GM23338 (cell line): ENCODE measurements at regions not wholly inside any gene's neighbourhood (a gene's known extent, or its start where the extent isn't known, plus 50 kb on each side); places are given as distances from the start of the nearest gene placed in this dataset.

Experiments
- ATAC-seq: fragments of 200-7000 bp; cut with Tn5 transposase; 3 replicates; pipeline ENCODE4 v1.9.1; 2020
- DNase-seq: peaks from one replicate; pipeline ENCODE4 v3.0.0-alpha.2; 2015; ENCODE audit warnings: low spot score
- H2AFZ ChIP-seq: fragments of 200-600 bp; sonication (generic); 2 replicates; pipeline ENCODE4 v1.8.0; 2016; ENCODE audit warnings: antibody characterized with exemption, mild to moderate bottlenecking, moderate library complexity
- H3F3A ChIP-seq: fragments of 200-600 bp; sonication (generic); replicated peaks from 2 replicates; pipeline ENCODE4 v1.8.0; 2017; ENCODE audit warnings: antibody characterized with exemption, mixed run types, low read depth
- H3K27ac ChIP-seq: fragments of 200-600 bp; sonication (generic); 2 replicates; pipeline ENCODE4 v1.6.1; 2016; ENCODE audit warnings: low read depth
- H3K27me3 ChIP-seq: fragments of 200-600 bp; sonication (generic); 2 replicates; pipeline ENCODE4 v1.8.0; 2016; ENCODE audit warnings: mild to moderate bottlenecking, mixed run types, moderate library complexity; ENCODE audit not compliant: insufficient read depth
- H3K36me3 ChIP-seq: fragments of 200-600 bp; sonication (generic); 2 replicates; pipeline ENCODE4 v1.8.0; 2016; ENCODE audit warnings: mild to moderate bottlenecking; ENCODE audit not compliant: insufficient read depth
- H3K4me1 ChIP-seq: fragments of 200-600 bp; sonication (generic); 2 replicates; pipeline ENCODE4 v1.8.0; 2016; ENCODE audit warnings: mild to moderate bottlenecking, moderate library complexity; ENCODE audit not compliant: insufficient read depth
- H3K4me2 ChIP-seq: fragments of 200-600 bp; sonication (generic); 2 replicates; pipeline ENCODE4 v1.7.1; 2017; ENCODE audit warnings: mixed run types
- H3K4me3 ChIP-seq: fragments of 200-600 bp; sonication (generic); 2 replicates; pipeline ENCODE4 v1.6.1; 2016; ENCODE audit warnings: mixed run types
- H3K79me2 ChIP-seq: fragments of 200-600 bp; sonication (generic); replicated peaks from 2 replicates; pipeline ENCODE4 v1.8.0; 2017; ENCODE audit warnings: mild to moderate bottlenecking; ENCODE audit not compliant: insufficient read depth
- H3K9me2 ChIP-seq: fragments of 200-600 bp; sonication (generic); 2 replicates; pipeline ENCODE4 v1.8.0; 2017; ENCODE audit not compliant: insufficient read depth
- H4K20me1 ChIP-seq: fragments of 200-600 bp; sonication (generic); replicated peaks from 2 replicates; pipeline ENCODE4 v1.8.0; 2017; ENCODE audit warnings: mild to moderate bottlenecking; ENCODE audit not compliant: insufficient read depth
- H3K27ac Mint-ChIP-seq: 2 replicates; pipeline ENCODE4 v1.8.0; 2020; ENCODE audit warnings: inconsistent platforms, mild to moderate bottlenecking, moderate library complexity, mixed read lengths
- H3K27me3 Mint-ChIP-seq: 3 replicates; pipeline ENCODE4 v1.8.0; 2022; ENCODE audit warnings: low read depth, mild to moderate bottlenecking, moderate library complexity, mixed read lengths, inconsistent platforms; ENCODE audit not compliant: insufficient read depth, poor library complexity
- H3K36me3 Mint-ChIP-seq: 3 replicates; pipeline ENCODE4 v1.8.0; 2021; ENCODE audit warnings: low read depth, mild to moderate bottlenecking, inconsistent platforms, moderate library complexity, mixed read lengths
- H3K4me1 Mint-ChIP-seq: 3 replicates; pipeline ENCODE4 v1.8.0; 2020; ENCODE audit warnings: mild to moderate bottlenecking, inconsistent platforms, mixed read lengths
- H3K4me3 Mint-ChIP-seq: 3 replicates; pipeline ENCODE4 v1.8.0; 2021; ENCODE audit warnings: moderate library complexity, mild to moderate bottlenecking, inconsistent platforms, mixed read lengths
- H3K9me3 Mint-ChIP-seq: 3 replicates; pipeline ENCODE4 v1.8.0; 2020; ENCODE audit warnings: moderate library complexity, mild to moderate bottlenecking, inconsistent platforms, mixed read lengths
- CREB1 ChIP-seq: fragments of 250-450 bp; sonication (Bioruptor Pico); IDR thresholded peaks from 2 replicates; pipeline ENCODE4 v1.5.0; 2020; ENCODE audit warnings: low read depth, mild to moderate bottlenecking, moderate library complexity
- JUNB ChIP-seq: IDR thresholded peaks from one replicate; pipeline ENCODE4 v1.6.1; 2016; ENCODE audit warnings: antibody characterized with exemption; ENCODE audit not compliant: unreplicated experiment
- NANOG ChIP-seq: IDR thresholded peaks from 2 replicates; pipeline ENCODE4 v1.6.1; 2016; ENCODE audit warnings: antibody characterized with exemption, borderline replicate concordance
- POLR2AphosphoS5 ChIP-seq: IDR thresholded peaks from 2 replicates; pipeline ENCODE4 v1.6.1; 2016; ENCODE audit warnings: antibody characterized with exemption, low read depth
- STAT1 ChIP-seq: IDR thresholded peaks from one replicate; pipeline ENCODE4 v1.6.1; 2016; ENCODE audit warnings: antibody characterized with exemption; ENCODE audit not compliant: unreplicated experiment
- ZNF114 ChIP-seq: fragments of 250-450 bp; sonication (Bioruptor Pico); IDR thresholded peaks from 2 replicates; pipeline ENCODE4 v1.5.0; 2020; ENCODE audit warnings: mild to moderate bottlenecking, moderate library complexity
- ZNF331 ChIP-seq: fragments of 250-450 bp; sonication (Bioruptor Pico); IDR thresholded peaks from 2 replicates; pipeline ENCODE4 v1.5.0; 2020; ENCODE audit warnings: low read depth, mild to moderate bottlenecking, moderate library complexity
- TF ChIP-seq, protein P1 (sequence below): fragments of 250-450 bp; sonication (Bioruptor Pico); IDR thresholded peaks from 2 replicates; pipeline ENCODE4 v1.5.0; 2020; ENCODE audit warnings: mild to moderate bottlenecking, moderate library complexity
- TF ChIP-seq, protein P2 (sequence below): IDR thresholded peaks from one replicate; pipeline ENCODE4 v1.6.1; 2018; ENCODE audit warnings: antibody characterized with exemption; ENCODE audit not compliant: unreplicated experiment
- TF ChIP-seq, protein P3 (sequence below), 2 experiments: fragments of 200-600 bp in 1 of 2; sonication (generic) in 1 of 2; conservative IDR thresholded peaks; 2 replicates each; pipeline versions ENCODE4 v1.5.1 to v1.6.1; 2016 to 2017; ENCODE audit warnings: antibody characterized with exemption in 2 of 2, low read depth in 2 of 2, mild to moderate bottlenecking in 2 of 2, moderate library complexity in 1 of 2

DNA sequence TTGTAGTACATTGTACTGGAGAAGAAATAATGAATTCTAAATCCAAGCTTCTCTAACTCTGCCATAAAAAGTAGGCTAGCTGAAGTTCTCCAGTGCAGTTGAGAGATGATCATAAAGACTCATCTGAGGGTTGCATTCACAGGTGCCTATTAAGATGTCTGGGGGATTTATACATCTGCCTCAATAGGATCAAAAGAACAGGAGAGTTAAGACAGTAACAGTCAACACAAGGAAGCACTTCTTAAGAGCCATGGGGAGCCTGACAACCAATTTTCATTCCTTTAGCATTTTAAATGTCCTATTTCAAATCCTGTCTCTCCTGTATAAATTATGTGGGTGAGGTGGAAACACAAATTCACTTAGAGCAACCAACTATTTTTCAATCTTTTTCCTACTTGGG is 432.4 kb upstream of the NWD2 start:
- no peaks in the 10 kb centered on the region for H4K20me1 ChIP-seq
- Mint-ChIP-seq H3K4me3 (peak overlapping the region; percentile 27; the same call in 1 of the 3 replicates), H3K4me1 (peaks cover 30% of the 10 kb centered on the region), H3K9me3 (peaks cover 6% of the 10 kb centered on the region; the same call in 2 of the 3 replicates), H3K27me3 (peaks cover 2% of the 10 kb centered on the region), H3K36me3 (peaks cover 9% of the 10 kb centered on the region; the same call in 2 of the 3 replicates), H3K27ac (no peak overlapping the region)
- no peaks in the 10 kb centered on the region for H3K9me2 ChIP-seq
- peaks cover 33% of the 10 kb centered on the region for H3K4me1 ChIP-seq
- H3K27ac ChIP-seq: no peak overlapping the region
- H3K36me3 ChIP-seq: no peaks in the 10 kb centered on the region
- TF ChIP-seq CREB1: no peak
- TF ChIP-seq JUNB: no peak
- peak; percentile 34; the same call in 1 of the 2 replicates for TF ChIP-seq NANOG
- TF ChIP-seq, protein P1, sequence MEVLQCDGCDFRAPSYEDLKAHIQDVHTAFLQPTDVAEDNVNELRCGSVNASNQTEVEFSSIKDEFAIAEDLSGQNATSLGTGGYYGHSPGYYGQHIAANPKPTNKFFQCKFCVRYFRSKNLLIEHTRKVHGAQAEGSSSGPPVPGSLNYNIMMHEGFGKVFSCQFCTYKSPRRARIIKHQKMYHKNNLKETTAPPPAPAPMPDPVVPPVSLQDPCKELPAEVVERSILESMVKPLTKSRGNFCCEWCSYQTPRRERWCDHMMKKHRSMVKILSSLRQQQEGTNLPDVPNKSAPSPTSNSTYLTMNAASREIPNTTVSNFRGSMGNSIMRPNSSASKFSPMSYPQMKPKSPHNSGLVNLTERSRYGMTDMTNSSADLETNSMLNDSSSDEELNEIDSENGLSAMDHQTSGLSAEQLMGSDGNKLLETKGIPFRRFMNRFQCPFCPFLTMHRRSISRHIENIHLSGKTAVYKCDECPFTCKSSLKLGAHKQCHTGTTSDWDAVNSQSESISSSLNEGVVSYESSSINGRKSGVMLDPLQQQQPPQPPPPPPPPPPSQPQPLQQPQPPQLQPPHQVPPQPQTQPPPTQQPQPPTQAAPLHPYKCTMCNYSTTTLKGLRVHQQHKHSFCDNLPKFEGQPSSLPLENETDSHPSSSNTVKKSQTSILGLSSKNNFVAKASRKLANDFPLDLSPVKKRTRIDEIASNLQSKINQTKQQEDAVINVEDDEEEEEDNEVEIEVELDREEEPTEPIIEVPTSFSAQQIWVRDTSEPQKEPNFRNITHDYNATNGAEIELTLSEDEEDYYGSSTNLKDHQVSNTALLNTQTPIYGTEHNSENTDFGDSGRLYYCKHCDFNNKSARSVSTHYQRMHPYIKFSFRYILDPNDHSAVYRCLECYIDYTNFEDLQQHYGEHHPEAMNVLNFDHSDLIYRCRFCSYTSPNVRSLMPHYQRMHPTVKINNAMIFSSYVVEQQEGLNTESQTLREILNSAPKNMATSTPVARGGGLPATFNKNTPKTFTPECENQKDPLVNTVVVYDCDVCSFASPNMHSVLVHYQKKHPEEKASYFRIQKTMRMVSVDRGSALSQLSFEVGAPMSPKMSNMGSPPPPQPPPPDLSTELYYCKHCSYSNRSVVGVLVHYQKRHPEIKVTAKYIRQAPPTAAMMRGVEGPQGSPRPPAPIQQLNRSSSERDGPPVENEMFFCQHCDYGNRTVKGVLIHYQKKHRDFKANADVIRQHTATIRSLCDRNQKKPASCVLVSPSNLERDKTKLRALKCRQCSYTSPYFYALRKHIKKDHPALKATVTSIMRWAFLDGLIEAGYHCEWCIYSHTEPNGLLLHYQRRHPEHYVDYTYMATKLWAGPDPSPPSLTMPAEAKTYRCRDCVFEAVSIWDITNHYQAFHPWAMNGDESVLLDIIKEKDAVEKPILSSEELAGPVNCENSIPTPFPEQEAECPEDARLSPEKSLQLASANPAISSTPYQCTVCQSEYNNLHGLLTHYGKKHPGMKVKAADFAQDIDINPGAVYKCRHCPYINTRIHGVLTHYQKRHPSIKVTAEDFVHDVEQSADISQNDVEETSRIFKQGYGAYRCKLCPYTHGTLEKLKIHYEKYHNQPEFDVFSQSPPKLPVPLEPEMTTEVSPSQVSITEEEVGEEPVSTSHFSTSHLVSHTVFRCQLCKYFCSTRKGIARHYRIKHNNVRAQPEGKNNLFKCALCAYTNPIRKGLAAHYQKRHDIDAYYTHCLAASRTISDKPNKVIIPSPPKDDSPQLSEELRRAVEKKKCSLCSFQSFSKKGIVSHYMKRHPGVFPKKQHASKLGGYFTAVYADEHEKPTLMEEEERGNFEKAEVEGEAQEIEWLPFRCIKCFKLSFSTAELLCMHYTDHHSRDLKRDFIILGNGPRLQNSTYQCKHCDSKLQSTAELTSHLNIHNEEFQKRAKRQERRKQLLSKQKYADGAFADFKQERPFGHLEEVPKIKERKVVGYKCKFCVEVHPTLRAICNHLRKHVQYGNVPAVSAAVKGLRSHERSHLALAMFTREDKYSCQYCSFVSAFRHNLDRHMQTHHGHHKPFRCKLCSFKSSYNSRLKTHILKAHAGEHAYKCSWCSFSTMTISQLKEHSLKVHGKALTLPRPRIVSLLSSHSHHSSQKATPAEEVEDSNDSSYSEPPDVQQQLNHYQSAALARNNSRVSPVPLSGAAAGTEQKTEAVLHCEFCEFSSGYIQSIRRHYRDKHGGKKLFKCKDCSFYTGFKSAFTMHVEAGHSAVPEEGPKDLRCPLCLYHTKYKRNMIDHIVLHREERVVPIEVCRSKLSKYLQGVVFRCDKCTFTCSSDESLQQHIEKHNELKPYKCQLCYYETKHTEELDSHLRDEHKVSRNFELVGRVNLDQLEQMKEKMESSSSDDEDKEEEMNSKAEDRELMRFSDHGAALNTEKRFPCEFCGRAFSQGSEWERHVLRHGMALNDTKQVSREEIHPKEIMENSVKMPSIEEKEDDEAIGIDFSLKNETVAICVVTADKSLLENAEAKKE (CRISPR knock-in tag): no peak
- TF ChIP-seq POLR2AphosphoS5: no peak
- no peak for TF ChIP-seq ZNF331 (CRISPR knock-in tag)
- peak overlapping the region; percentile 39 for H3K4me2 ChIP-seq
- H3F3A ChIP-seq: no peaks in the 10 kb centered on the region
- peak; percentile 53 for ATAC-seq
- DNase-seq: peak; percentile 16
- no peaks in the 10 kb centered on the region for H3K79me2 ChIP-seq
- H3K27me3 ChIP-seq: no peaks in the 10 kb centered on the region
- no peak overlapping the region for H3K4me3 ChIP-seq
- H2AFZ ChIP-seq: no peak overlapping the region

DNA sequence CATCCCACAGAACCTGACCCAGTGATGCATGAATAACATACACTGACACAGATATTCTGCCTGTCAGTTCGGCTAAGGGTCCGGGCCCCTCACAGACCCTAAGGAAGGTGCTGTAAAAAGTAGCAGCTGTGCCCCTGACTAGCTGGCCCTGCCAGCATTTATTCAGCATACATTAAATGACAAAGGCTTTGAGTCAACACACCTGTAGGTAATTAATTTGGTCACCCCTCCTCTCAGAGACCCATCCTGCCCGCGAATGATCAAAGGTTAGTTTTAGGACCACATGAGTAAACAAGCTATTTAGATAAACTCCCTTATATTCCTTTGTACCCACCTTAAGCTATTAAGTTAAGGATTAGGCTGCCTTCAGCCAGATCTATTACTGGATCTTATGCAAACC is 429.0 kb upstream of the NWD2 start:
- no peak overlapping the region for H3K4me3 ChIP-seq
- no peaks in the 10 kb centered on the region for H3K27me3 ChIP-seq
- no peak overlapping the region for H3K27ac Mint-ChIP-seq
- H3K36me3 ChIP-seq: no peaks in the 10 kb centered on the region
- peaks cover 9% of the 10 kb centered on the region; the same call in 2 of the 3 replicates for H3K36me3 Mint-ChIP-seq
- no peaks in the 10 kb centered on the region for H3F3A ChIP-seq
- no peaks in the 10 kb centered on the region for H3K9me2 ChIP-seq
- H3K4me1 Mint-ChIP-seq: peaks cover 27% of the 10 kb centered on the region
- no peak for ATAC-seq
- no peaks in the 10 kb centered on the region for H4K20me1 ChIP-seq
- H3K27me3 Mint-ChIP-seq: peaks cover 2% of the 10 kb centered on the region
- peaks cover 6% of the 10 kb centered on the region; the same call in 2 of the 3 replicates for H3K9me3 Mint-ChIP-seq
- peak; percentile 19 for DNase-seq
- H3K4me1 ChIP-seq: peaks cover 30% of the 10 kb centered on the region
- H3K27ac ChIP-seq: no peak overlapping the region
- no peak overlapping the region for H3K4me3 Mint-ChIP-seq
- no peaks in the 10 kb centered on the region for H3K79me2 ChIP-seq
- H3K4me2 ChIP-seq: no peak overlapping the region
- H2AFZ ChIP-seq: no peak overlapping the region
- no peak for TF ChIP-seq ZNF114 (CRISPR knock-in tag)
- peak; percentile 56; the same call in 1 of the 2 replicates for TF ChIP-seq NANOG
- no peak for TF ChIP-seq STAT1
- TF ChIP-seq, protein P2, sequence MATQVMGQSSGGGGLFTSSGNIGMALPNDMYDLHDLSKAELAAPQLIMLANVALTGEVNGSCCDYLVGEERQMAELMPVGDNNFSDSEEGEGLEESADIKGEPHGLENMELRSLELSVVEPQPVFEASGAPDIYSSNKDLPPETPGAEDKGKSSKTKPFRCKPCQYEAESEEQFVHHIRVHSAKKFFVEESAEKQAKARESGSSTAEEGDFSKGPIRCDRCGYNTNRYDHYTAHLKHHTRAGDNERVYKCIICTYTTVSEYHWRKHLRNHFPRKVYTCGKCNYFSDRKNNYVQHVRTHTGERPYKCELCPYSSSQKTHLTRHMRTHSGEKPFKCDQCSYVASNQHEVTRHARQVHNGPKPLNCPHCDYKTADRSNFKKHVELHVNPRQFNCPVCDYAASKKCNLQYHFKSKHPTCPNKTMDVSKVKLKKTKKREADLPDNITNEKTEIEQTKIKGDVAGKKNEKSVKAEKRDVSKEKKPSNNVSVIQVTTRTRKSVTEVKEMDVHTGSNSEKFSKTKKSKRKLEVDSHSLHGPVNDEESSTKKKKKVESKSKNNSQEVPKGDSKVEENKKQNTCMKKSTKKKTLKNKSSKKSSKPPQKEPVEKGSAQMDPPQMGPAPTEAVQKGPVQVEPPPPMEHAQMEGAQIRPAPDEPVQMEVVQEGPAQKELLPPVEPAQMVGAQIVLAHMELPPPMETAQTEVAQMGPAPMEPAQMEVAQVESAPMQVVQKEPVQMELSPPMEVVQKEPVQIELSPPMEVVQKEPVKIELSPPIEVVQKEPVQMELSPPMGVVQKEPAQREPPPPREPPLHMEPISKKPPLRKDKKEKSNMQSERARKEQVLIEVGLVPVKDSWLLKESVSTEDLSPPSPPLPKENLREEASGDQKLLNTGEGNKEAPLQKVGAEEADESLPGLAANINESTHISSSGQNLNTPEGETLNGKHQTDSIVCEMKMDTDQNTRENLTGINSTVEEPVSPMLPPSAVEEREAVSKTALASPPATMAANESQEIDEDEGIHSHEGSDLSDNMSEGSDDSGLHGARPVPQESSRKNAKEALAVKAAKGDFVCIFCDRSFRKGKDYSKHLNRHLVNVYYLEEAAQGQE: no peak
- TF ChIP-seq, protein P3, sequence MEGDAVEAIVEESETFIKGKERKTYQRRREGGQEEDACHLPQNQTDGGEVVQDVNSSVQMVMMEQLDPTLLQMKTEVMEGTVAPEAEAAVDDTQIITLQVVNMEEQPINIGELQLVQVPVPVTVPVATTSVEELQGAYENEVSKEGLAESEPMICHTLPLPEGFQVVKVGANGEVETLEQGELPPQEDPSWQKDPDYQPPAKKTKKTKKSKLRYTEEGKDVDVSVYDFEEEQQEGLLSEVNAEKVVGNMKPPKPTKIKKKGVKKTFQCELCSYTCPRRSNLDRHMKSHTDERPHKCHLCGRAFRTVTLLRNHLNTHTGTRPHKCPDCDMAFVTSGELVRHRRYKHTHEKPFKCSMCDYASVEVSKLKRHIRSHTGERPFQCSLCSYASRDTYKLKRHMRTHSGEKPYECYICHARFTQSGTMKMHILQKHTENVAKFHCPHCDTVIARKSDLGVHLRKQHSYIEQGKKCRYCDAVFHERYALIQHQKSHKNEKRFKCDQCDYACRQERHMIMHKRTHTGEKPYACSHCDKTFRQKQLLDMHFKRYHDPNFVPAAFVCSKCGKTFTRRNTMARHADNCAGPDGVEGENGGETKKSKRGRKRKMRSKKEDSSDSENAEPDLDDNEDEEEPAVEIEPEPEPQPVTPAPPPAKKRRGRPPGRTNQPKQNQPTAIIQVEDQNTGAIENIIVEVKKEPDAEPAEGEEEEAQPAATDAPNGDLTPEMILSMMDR (conservative IDR thresholded peaks at IDR 0.05; ENCODE audit: low read depth in 2 of 2): no peak
